GM12878 (cell line): ENCODE measurements at regions not wholly inside any gene's neighbourhood (a gene's known extent, or its start where the extent isn't known, plus 50 kb on each side); places are given as distances from the start of the nearest gene placed in this dataset.

Experiments
- ATAC-seq: fragments of 200-7000 bp; cut with Tn5 transposase; 3 replicates; pipeline ENCODE4 v1.9.1; 2020; ENCODE audit warnings: mild to moderate bottlenecking, moderate library complexity
- BruUV-seq: library from RNA; stranded (reverse); fragments of 400-500 nt; replicated peaks from 2 replicates; lab custom pipeline; 2021; lab: Mats Ljungman, UMichigan
- CTCF ChIA-PET: fragments of 300-600 bp; sonication (Branson Sonifier 250); formaldehyde crosslinking; extraction: SDS; loops from one replicate; lab custom pipeline; 2021; ENCODE audit warnings: inconsistent platforms; lab: Yijun Ruan, JAX
- POLR2A ChIA-PET: fragments of 350-600 bp; formaldehyde crosslinking; extraction: SDS; loops from one replicate; lab custom pipeline; 2021; ENCODE audit warnings: inconsistent platforms; lab: Charles Lee
- RAD21 ChIA-PET: fragments of 300-600 bp; sonication (Branson Sonifier 250); formaldehyde crosslinking; loops from one replicate; lab custom pipeline; 2023; ENCODE audit warnings: antibody characterized with exemption; ENCODE audit not compliant: unreplicated experiment; lab: Charles Lee
- SMC1A ChIA-PET: fragments of 300-600 bp; sonication (Branson Sonifier 250); formaldehyde crosslinking; loops from one replicate; lab custom pipeline; 2023; ENCODE audit not compliant: unreplicated experiment, uncharacterized antibody; lab: Charles Lee
- DNase-seq: peaks from one replicate; pipeline ENCODE4 v3.0.0-alpha.2; 2011; ENCODE audit warnings: low read depth, low spot score
- FAIRE-seq: peaks from 3 replicates; lab custom pipeline; 2011; peaks lifted over from hg19 to GRCh38; lab: Jason Lieb, UNC
- H2AFZ ChIP-seq: 2 replicates; pipeline ENCODE4 v1.6.0; 2011; ENCODE audit warnings: low read depth, low read length, control low read depth; ENCODE audit not compliant: control insufficient read depth
- H3K27ac ChIP-seq: 2 replicates; pipeline ENCODE4 v1.5.1; 2011; ENCODE audit warnings: control low read depth; ENCODE audit not compliant: control insufficient read depth, insufficient read depth
- H3K27me3 ChIP-seq, 2 experiments: replicated peaks in 1 of 2; 2 replicates each; pipeline versions ENCODE4 v1.6.0 to v1.6.1; 2011; ENCODE audit warnings: low read length in 1 of 2; ENCODE audit not compliant: control insufficient read depth in 2 of 2, insufficient read depth in 2 of 2
- H3K36me3 ChIP-seq, 2 experiments: 2 replicates each; pipeline ENCODE4 v1.5.1; 2011; ENCODE audit warnings: low read length in 1 of 2; ENCODE audit not compliant: control insufficient read depth in 2 of 2, insufficient read depth in 2 of 2
- H3K4me1 ChIP-seq: 2 replicates; pipeline ENCODE4 v1.6.1; 2011; ENCODE audit warnings: mild to moderate bottlenecking, low read length, moderate library complexity, mixed read lengths; ENCODE audit not compliant: control insufficient read depth, insufficient read depth
- H3K4me2 ChIP-seq: 2 replicates; pipeline ENCODE4 v1.6.0; 2011; ENCODE audit warnings: control low read depth; ENCODE audit not compliant: control insufficient read depth, insufficient read depth
- H3K4me3 ChIP-seq: fragments of 200-600 bp; sonication (generic); 2 replicates; pipeline ENCODE4 v1.5.1; 2016
- H3K79me2 ChIP-seq: 2 replicates; pipeline ENCODE4 v1.6.0; 2011; ENCODE audit warnings: low read length; ENCODE audit not compliant: control insufficient read depth, insufficient read depth
- H3K9ac ChIP-seq: 2 replicates; pipeline ENCODE4 v1.8.0; 2011; ENCODE audit warnings: low read length, control low read depth, mixed read lengths; ENCODE audit not compliant: control insufficient read depth, insufficient read depth
- H3K9me3 ChIP-seq: replicated peaks from 3 replicates; pipeline ENCODE4 v1.5.1; 2011; ENCODE audit warnings: mild to moderate bottlenecking, low read length; ENCODE audit not compliant: control insufficient read depth, insufficient read depth
- H4K20me1 ChIP-seq: 2 replicates; pipeline ENCODE4 v1.6.0; 2011; ENCODE audit not compliant: control insufficient read depth, insufficient read depth
- ASH2L ChIP-seq: fragments of 300-600, 200-600 bp; sonication (generic); IDR thresholded peaks from 2 replicates; pipeline ENCODE4 v1.6.1; 2017; ENCODE audit warnings: low read depth, mild to moderate bottlenecking, borderline replicate concordance
- BACH1 ChIP-seq: fragments of 450-650 bp; IDR thresholded peaks from 2 replicates; pipeline ENCODE4 v1.6.1; 2017; ENCODE audit warnings: mild to moderate bottlenecking, borderline replicate concordance
- CEBPB ChIP-seq, 2 experiments: fragments of 150-350 bp in 1 of 2; IDR thresholded peaks; 2 replicates each; pipeline ENCODE4 v1.6.1; 2012 to 2014; ENCODE audit warnings: low read depth in 2 of 2, low read length in 2 of 2, borderline replicate concordance in 1 of 2, inconsistent platforms in 1 of 2
- CHD4 ChIP-seq: fragments of 200-600 bp; sonication (generic); IDR thresholded peaks from 2 replicates; pipeline ENCODE4 v1.6.1; 2016; ENCODE audit warnings: mild to moderate bottlenecking
- GATAD2B ChIP-seq: fragments of 450-650 bp; conservative IDR thresholded peaks from 2 replicates; pipeline ENCODE4 v1.6.1; 2017; ENCODE audit warnings: low read depth, mild to moderate bottlenecking, moderate library complexity
- IKZF2 ChIP-seq, 2 experiments: fragments of 450-650 bp; IDR thresholded peaks; 2 replicates each; pipeline ENCODE4 v1.6.1; 2017; ENCODE audit warnings: mild to moderate bottlenecking in 2 of 2, moderate library complexity in 2 of 2
- MXI1 ChIP-seq: fragments of 150-350 bp; IDR thresholded peaks from 2 replicates; pipeline ENCODE4 v1.6.1; 2011; ENCODE audit warnings: low read depth, mild to moderate bottlenecking, inconsistent platforms, low read length, improper control_type of control experiment
- RFX5 ChIP-seq: IDR thresholded peaks from 2 replicates; pipeline ENCODE4 v1.6.1; 2011; ENCODE audit warnings: low read depth, low read length, improper control_type of control experiment
- YY1 ChIP-seq: IDR thresholded peaks from 2 replicates; pipeline ENCODE4 v1.6.1; 2011; ENCODE audit warnings: low read depth, mild to moderate bottlenecking, low read length
- ZNF384 ChIP-seq: IDR thresholded peaks from 2 replicates; pipeline ENCODE4 v1.6.1; 2012; ENCODE audit warnings: low read depth, mild to moderate bottlenecking, low read length, improper control_type of control experiment, borderline replicate concordance
- WGBS: methylation state at CpG from one replicate; pipeline ENCODE4 v1.1.6; 2016; ENCODE audit warnings: low lambda C conversion rate; ENCODE audit not compliant: insufficient replicate concordance, insufficient coverage; ENCODE audit errors: missing lambda C conversion rate; 5-methylcytosine and 5-hydroxymethylcytosine counted together
- in situ Hi-C: fragments of 300-500 bp; cut with MboI; formaldehyde crosslinking; loops from 9 replicates; pipeline ENCODE4 v1.14.3; 2018; ENCODE audit warnings: mixed read lengths
- intact Hi-C: fragments of 100-400 bp; cut with micrococcal nuclease; formaldehyde crosslinking; loops from one replicate; pipeline ENCODE4 v1.14.2; 2022; ENCODE audit not compliant: unreplicated experiment
- TF ChIP-seq, protein P1 (sequence below): fragments of 450-650 bp; IDR thresholded peaks from 2 replicates; pipeline ENCODE4 v1.6.1; 2018; ENCODE audit warnings: mild to moderate bottlenecking, low read depth, moderate library complexity; ENCODE audit not compliant: partially characterized antibody
- TF ChIP-seq, protein P2 (sequence below): IDR thresholded peaks from 2 replicates; pipeline ENCODE4 v1.6.1; 2012; ENCODE audit warnings: mild to moderate bottlenecking, low read depth, low read length
- TF ChIP-seq, protein P3 (sequence below): fragments of 450-650 bp; formaldehyde crosslinking; IDR thresholded peaks from 2 replicates; pipeline ENCODE4 v1.5.0; 2022; ENCODE audit warnings: mild to moderate bottlenecking, missing genetic modification characterization

DNA sequence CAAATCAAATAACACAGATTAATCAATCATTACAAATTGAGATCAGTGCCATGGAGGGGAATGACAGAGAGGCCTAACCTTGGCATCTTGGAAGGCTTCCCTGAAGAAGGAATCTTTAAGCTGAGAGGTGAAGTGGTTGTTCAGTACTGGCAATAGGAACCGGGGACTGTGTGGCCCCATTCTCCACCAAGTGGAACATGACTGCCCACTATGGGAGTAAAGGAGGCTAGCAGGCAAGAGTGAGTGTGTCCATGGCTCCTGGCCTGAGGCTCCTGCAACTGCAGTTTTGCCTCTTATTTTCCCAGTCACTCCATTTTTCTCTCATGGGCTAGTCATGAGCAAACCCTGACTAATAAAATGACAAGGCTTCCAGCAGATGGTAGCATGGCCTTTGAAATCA lies 112.2 kb upstream of the GJB5 start:
- BruUV-seq = no TSS peak
- ATAC-seq (no peak), DNase-seq (no peak), FAIRE-seq (no peak)
- Histone ChIP-seq H3K4me2 (no peak overlapping the region), H3K4me1 (no peaks in the 10 kb centered on the region), H3K27ac (no peak overlapping the region), H4K20me1 (no peaks in the 10 kb centered on the region), H3K4me3 (no peak overlapping the region), H3K9me3 (no peaks in the 10 kb centered on the region), H3K79me2 (no peaks in the 10 kb centered on the region), H3K36me3 (no peaks in the 10 kb centered on the region), H3K27me3 (peaks cover 0 to 5% of the 10 kb centered on the region in 2 experiments; a peak in 2 of 4 replicates), H2AFZ (no peak overlapping the region), H3K9ac (no peak overlapping the region)
- ChIA-PET RAD21 (no interaction called here), CTCF (no interaction called here), SMC1A (no interaction called here), POLR2A (no interaction called here)
- WGBS = 0% methylated on average over 1 of the region's 1 CpG
- TF ChIP-seq IKZF2 (IDR thresholded peaks at IDR 0.05) (no peak), MXI1 (no peak), ZNF384 (no peak), ASH2L (no peak), GATAD2B (no peak), CEBPB (IDR thresholded peaks at IDR 0.05; ENCODE audit: borderline replicate concordance in 1 of 2, low read depth in 2 of 2, low read length in 2 of 2) (no peak), YY1 (no peak), CHD4 (no peak), BACH1 (no peak), RFX5 (no peak)
- TF ChIP-seq, protein P1, sequence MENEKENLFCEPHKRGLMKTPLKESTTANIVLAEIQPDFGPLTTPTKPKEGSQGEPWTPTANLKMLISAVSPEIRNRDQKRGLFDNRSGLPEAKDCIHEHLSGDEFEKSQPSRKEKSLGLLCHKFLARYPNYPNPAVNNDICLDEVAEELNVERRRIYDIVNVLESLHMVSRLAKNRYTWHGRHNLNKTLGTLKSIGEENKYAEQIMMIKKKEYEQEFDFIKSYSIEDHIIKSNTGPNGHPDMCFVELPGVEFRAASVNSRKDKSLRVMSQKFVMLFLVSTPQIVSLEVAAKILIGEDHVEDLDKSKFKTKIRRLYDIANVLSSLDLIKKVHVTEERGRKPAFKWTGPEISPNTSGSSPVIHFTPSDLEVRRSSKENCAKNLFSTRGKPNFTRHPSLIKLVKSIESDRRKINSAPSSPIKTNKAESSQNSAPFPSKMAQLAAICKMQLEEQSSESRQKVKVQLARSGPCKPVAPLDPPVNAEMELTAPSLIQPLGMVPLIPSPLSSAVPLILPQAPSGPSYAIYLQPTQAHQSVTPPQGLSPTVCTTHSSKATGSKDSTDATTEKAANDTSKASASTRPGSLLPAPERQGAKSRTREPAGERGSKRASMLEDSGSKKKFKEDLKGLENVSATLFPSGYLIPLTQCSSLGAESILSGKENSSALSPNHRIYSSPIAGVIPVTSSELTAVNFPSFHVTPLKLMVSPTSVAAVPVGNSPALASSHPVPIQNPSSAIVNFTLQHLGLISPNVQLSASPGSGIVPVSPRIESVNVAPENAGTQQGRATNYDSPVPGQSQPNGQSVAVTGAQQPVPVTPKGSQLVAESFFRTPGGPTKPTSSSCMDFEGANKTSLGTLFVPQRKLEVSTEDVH = no peak
- TF ChIP-seq, protein P2, sequence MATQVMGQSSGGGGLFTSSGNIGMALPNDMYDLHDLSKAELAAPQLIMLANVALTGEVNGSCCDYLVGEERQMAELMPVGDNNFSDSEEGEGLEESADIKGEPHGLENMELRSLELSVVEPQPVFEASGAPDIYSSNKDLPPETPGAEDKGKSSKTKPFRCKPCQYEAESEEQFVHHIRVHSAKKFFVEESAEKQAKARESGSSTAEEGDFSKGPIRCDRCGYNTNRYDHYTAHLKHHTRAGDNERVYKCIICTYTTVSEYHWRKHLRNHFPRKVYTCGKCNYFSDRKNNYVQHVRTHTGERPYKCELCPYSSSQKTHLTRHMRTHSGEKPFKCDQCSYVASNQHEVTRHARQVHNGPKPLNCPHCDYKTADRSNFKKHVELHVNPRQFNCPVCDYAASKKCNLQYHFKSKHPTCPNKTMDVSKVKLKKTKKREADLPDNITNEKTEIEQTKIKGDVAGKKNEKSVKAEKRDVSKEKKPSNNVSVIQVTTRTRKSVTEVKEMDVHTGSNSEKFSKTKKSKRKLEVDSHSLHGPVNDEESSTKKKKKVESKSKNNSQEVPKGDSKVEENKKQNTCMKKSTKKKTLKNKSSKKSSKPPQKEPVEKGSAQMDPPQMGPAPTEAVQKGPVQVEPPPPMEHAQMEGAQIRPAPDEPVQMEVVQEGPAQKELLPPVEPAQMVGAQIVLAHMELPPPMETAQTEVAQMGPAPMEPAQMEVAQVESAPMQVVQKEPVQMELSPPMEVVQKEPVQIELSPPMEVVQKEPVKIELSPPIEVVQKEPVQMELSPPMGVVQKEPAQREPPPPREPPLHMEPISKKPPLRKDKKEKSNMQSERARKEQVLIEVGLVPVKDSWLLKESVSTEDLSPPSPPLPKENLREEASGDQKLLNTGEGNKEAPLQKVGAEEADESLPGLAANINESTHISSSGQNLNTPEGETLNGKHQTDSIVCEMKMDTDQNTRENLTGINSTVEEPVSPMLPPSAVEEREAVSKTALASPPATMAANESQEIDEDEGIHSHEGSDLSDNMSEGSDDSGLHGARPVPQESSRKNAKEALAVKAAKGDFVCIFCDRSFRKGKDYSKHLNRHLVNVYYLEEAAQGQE = no peak
- TF ChIP-seq, protein P3, sequence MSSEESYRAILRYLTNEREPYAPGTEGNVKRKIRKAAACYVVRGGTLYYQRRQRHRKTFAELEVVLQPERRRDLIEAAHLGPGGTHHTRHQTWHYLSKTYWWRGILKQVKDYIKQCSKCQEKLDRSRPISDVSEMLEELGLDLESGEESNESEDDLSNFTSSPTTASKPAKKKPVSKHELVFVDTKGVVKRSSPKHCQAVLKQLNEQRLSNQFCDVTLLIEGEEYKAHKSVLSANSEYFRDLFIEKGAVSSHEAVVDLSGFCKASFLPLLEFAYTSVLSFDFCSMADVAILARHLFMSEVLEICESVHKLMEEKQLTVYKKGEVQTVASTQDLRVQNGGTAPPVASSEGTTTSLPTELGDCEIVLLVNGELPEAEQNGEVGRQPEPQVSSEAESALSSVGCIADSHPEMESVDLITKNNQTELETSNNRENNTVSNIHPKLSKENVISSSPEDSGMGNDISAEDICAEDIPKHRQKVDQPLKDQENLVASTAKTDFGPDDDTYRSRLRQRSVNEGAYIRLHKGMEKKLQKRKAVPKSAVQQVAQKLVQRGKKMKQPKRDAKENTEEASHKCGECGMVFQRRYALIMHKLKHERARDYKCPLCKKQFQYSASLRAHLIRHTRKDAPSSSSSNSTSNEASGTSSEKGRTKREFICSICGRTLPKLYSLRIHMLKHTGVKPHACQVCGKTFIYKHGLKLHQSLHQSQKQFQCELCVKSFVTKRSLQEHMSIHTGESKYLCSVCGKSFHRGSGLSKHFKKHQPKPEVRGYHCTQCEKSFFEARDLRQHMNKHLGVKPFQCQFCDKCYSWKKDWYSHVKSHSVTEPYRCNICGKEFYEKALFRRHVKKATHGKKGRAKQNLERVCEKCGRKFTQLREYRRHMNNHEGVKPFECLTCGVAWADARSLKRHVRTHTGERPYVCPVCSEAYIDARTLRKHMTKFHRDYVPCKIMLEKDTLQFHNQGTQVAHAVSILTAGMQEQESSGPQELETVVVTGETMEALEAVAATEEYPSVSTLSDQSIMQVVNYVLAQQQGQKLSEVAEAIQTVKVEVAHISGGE (CRISPR knock-in tag) = no peak
- in situ Hi-C loops (no loop called here), intact Hi-C loops (no loop called here)
